MG63 (cell line): ENCODE measurements at regions not wholly inside any gene's neighbourhood (a gene's known extent, or its start where the extent isn't known, plus 50 kb on each side); places are given as distances from the start of the nearest gene placed in this dataset.
"Not testable (repeated sequence)": the region's sequence is repeated elsewhere in the genome, so short reads cannot be mapped to it uniquely, and the experiment has no call there.

ENCODE experiments used
- DNase-seq: peaks from one replicate; pipeline ENCODE4 v3.0.0-alpha.2; 2020
- H3K27me3 ChIP-seq: fragments of 250-450 bp; sonication (Bioruptor Pico); 2 replicates; pipeline ENCODE4 v1.5.1; 2020; ENCODE audit warnings: mild to moderate bottlenecking, moderate library complexity
- H3K36me3 ChIP-seq: fragments of 250-450 bp; sonication (Bioruptor Pico); 2 replicates; pipeline ENCODE4 v1.5.1; 2020; ENCODE audit warnings: mild to moderate bottlenecking, moderate library complexity
- H3K4me3 ChIP-seq: fragments of 250-450 bp; sonication (Bioruptor Pico); 2 replicates; pipeline ENCODE4 v1.5.1; 2020; ENCODE audit warnings: mild to moderate bottlenecking, moderate library complexity
- H3K9me3 ChIP-seq: fragments of 250-450 bp; sonication (Bioruptor Pico); 2 replicates; pipeline ENCODE4 v1.5.1; 2020; ENCODE audit warnings: mild to moderate bottlenecking, moderate library complexity

DNA sequence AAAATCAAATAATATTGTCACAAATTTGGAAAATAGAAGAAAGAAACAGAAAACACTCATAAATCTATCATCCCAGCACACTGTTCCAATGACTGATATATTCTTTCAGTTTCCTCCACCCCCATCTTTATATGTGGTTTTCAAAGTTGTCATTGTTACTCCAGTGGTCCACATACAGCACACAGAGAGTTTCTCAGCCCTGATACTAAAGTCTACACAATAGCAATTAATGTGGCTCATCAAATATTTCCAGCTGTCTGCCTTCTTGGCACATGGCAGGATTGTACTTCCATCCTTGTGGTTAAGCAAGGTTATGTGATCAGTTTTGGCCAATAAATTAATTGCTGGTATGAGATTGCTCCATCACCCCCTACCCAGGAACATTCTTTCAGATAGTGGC, 221.7 kb downstream of the PDCD6IP start:
- H3K4me3 ChIP-seq: no peak overlapping the region
- H3K36me3 ChIP-seq: no peaks in the 10 kb centered on the region
- DNase-seq: no peak
- no peaks in the 10 kb centered on the region for H3K27me3 ChIP-seq
- no peaks in the 10 kb centered on the region for H3K9me3 ChIP-seq

DNA sequence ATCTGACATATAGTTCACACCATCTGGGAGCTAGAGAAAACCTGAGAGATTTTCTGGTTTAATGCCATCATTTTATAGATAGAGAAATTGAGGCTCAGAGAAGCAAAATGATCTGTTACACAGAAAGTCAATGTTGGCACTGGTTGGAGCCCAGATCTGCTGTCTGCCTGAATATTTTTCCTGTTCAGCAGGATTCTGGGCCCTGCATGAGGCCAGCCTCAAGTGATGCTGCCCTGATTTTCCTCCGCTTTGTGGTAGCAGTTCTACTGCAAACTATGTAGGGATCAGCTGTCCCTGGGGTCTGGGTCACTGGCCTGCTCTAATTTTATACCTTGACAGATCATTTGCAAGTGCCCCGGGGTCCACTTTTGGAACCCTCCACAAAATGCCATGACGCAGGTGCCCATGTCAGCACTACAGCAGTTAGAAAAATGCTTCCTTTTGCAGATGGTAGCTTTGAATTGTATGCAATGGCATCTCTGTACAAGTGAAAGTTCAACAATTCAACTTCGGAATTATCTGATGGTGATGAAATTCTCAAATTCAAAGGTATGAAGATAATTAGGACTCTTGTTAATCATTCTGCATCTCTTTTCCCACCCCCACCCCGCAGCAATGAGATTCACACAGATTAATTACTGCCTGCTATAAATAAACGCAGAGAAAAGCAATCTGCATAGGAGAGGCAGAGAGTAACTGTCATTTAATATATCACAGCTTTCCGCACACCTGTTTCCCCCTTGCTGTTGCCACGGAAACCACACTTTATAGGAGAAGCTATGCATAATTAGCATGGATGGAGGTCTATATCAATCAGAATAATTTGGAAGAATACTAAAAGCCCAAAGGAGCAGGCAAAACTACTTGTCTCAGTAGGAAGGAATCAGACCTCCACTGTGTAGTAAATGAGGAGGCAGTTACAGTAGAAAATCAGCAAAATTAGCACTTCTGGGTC, 222.6 kb downstream of the PDCD6IP start:
- no peaks in the 10 kb centered on the region for H3K9me3 ChIP-seq
- H3K27me3 ChIP-seq: no peaks in the 10 kb centered on the region
- no peak for DNase-seq
- no peaks in the 10 kb centered on the region for H3K36me3 ChIP-seq
- H3K4me3 ChIP-seq: no peak overlapping the region

DNA sequence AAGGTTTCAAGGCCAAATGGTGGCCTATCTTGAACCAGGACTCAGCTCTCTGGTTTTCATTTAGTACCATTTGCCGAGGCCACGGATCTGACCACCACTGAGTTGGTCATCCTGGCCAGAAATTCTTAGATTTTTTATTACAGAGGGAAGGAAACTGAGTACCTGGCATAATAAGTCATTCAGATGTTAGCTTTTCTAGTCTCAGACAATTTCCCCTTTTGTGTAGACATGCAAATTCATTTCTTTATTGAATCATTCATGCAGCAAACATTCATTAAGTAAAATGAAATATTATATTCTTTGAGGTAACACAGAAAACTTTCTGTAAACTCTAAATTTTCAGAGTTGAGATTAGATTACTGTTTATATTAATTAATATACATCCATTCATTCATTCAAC, 223.7 kb downstream of the PDCD6IP start:
- Histone ChIP-seq H3K36me3 (no peaks in the 10 kb centered on the region), H3K4me3 (no peak overlapping the region), H3K27me3 (no peaks in the 10 kb centered on the region), H3K9me3 (no peaks in the 10 kb centered on the region)
- DNase-seq: no peak

DNA sequence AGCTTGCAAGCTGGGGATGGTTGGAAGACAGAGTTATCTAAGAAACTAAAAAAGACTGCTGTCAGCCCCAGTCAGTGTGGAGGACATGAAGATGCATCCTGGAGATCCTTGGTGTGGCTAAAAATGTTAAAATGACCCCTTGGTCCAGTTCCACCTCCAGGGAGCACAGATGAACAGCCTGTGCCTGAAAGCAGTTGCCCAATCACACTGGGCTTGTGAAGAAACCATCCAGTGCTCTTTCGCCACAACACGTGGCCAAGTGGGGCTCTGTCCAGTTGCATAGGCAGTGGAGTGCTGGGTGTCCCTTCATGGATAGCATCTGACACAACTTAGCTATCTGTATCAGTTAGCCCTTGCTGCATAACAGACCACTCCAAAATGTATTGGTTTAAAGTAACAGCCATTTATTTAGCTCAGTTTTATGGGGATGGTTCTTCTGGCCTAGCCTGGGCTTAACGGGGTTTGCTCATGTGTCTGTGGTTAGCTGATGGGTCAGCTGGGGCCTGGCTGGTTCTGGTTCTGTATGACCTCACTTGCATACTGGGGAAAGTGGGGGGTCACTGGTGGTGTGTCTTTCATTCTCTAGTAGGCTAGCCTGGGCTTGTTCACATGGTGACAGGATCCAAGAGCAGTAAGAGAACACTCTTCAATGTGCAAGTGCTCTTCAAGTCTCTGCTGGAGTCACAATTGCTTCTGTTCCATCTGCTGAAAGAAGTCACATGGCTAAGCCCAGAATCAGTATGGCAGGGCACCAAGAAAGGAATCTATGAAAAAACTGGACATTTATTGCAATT, 226.2 kb downstream of the PDCD6IP start:
- no peak for DNase-seq
- no peaks in the 10 kb centered on the region for H3K36me3 ChIP-seq
- no peaks in the 10 kb centered on the region for H3K27me3 ChIP-seq
- H3K4me3 ChIP-seq: no peak overlapping the region
- no peaks in the 10 kb centered on the region for H3K9me3 ChIP-seq

DNA sequence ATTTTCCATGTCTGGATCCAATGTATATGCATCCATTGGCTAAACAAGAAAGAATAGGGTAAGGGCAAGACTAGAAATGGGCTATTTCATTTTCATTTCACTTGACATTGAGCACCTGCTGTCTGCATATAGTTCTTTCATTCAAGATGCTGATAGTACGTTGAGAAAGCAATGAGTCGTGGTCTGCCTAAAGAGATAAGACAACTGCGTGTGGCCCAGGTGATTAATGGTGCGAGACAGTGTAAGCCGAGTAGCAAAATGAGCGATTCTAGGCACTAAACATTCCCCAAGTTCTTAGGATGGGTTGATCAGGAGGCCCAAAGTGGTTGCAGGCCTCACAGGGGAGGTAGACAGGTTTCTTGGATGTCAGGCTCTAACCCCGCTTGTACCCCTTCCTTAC, 235.4 kb downstream of the PDCD6IP start:
- Histone ChIP-seq H3K9me3 (no peaks in the 10 kb centered on the region), H3K36me3 (no peaks in the 10 kb centered on the region)

DNA sequence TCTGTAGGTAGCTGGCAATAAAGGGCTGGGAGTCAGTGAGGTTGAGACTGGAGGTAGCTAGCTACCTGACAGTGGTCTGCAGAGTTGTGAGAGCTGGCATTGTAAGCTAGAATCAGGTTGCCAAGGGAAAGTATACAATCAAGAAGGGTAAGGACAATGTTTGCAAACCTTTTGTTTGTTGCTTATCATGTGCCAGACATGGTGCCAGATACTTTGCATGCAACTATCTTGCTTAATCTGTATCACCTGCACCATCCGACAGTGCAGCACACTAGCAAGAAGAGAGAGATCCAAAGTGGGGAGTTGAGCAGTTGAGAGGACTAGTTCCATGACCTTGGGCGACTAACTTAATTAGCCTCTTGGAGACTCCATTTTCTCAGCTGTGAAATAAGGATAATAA, 236.4 kb downstream of the PDCD6IP start:
- DNase-seq: no peak
- no peaks in the 10 kb centered on the region for H3K9me3 ChIP-seq
- no peak overlapping the region for H3K4me3 ChIP-seq
- H3K27me3 ChIP-seq: no peaks in the 10 kb centered on the region
- H3K36me3 ChIP-seq: no peaks in the 10 kb centered on the region

More for the DNA sequence above, 235.4 kb downstream of the PDCD6IP start:
- DNase-seq: no peak
- Histone ChIP-seq H3K27me3 (no peaks in the 10 kb centered on the region), H3K4me3 (no peak overlapping the region)

DNA sequence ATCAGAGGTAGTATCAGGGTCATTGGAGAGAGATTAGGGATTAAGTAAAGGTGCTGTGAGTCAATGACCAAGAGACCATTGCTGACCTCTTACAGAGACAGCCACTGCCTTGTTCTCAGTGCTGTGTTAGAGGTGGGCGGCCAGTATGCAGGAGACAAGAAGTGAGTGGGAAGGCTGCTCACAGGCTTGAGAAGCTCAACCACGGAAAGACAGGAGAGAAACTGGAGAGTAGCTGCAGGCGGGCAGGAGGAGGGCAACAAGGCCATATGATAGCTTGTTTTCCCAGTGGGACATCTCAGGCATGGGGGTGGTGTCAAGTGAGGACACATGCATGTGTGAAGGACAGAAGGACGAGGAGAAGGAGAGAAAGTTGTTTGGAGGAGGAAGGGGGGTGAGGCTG, 237.3 kb downstream of the PDCD6IP start:
- H3K27me3 ChIP-seq: no peaks in the 10 kb centered on the region
- no peak for DNase-seq
- H3K4me3 ChIP-seq: no peak overlapping the region
- H3K9me3 ChIP-seq: no peaks in the 10 kb centered on the region
- no peaks in the 10 kb centered on the region for H3K36me3 ChIP-seq

DNA sequence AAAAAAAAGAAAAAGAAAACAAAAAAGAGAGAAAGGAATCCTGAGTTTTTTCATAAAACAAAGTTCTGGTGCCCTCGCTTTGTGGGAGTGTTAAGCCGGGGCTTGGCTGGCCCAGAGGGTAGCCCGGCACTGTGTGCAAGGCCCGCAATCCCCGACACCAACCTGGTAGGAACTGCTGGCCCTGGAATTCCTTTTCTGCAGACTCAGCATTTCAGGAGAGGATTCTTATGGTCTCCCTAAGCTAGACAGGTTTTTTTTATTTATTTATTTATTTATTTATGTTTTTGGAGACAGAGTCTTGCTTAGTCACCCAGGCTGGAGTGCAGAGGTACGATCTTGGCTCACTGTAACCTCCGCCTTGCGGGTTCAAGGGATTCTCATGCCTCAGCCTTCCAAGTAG, 238.8 kb downstream of the PDCD6IP start:
- H3K4me3 ChIP-seq: no peak overlapping the region
- H3K27me3 ChIP-seq: no peaks in the 10 kb centered on the region
- H3K36me3 ChIP-seq: no peaks in the 10 kb centered on the region
- no peak for DNase-seq
- H3K9me3 ChIP-seq: no peaks in the 10 kb centered on the region

DNA sequence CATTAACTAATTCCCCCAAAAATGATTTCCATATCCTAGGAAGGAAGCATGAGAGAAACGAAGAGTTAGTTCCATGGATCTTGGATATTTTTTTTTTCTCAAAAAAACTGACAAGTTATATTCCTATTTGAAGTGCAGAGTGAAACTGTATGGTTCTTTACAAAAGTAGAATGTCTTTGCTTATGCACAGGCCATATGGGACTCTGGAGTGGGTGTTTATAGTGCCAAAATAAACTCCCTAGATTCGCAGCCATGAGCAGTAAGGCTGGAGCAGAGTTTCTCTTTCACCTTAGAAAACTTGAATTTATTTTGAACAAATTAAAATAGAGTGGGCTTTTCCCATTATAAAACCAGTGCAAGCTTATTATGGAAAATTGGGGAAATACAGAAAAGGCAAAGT, 239.7 kb downstream of the PDCD6IP start:
- no peaks in the 10 kb centered on the region for H3K27me3 ChIP-seq
- no peaks in the 10 kb centered on the region for H3K9me3 ChIP-seq
- DNase-seq: no peak
- H3K4me3 ChIP-seq: no peak overlapping the region
- H3K36me3 ChIP-seq: no peaks in the 10 kb centered on the region

DNA sequence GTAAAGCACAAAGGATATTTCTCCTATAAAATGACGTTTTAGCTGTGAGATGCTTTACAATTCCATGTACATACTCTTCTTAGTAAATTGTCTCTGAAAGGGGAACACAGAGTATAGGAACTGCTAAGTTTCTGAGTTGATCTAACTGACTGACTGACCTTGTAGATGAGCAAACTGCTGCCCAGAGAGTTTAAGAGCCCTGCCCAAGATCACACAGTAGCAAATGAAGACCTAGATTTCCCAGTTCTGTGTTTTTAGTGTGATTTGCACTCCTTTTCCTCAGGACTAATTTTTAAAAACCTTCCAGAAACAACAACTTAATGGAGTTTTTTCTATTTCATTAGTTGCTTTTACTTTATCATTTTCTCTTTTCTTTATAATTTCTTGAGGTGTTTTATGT, 247.7 kb downstream of the PDCD6IP start:
- Histone ChIP-seq H3K27me3 (no peaks in the 10 kb centered on the region), H3K4me3 (no peak overlapping the region), H3K36me3 (no peaks in the 10 kb centered on the region), H3K9me3 (no peaks in the 10 kb centered on the region)
- no peak for DNase-seq

DNA sequence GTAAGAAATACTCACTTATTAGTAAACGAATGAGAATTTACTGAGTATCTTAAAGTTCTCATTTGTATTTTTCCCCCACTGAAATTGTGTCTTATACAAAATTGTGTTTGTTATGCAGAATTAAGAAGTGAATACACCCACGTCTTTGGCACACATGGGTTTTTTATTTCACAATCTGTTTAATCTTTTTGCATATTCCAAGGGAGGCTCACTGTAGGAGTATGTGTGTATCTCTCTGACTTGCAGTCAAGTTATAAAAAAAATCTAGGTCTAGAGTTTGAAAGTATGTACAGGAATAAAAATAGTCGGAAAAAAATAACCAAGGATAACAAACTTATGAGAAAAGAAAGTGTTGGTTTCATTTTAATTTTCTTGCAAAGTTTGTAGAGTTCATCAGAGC, 255.2 kb downstream of the PDCD6IP start:
- no peak for DNase-seq
- Histone ChIP-seq H3K36me3 (no peaks in the 10 kb centered on the region), H3K4me3 (no peak overlapping the region), H3K27me3 (no peaks in the 10 kb centered on the region), H3K9me3 (no peaks in the 10 kb centered on the region)

DNA sequence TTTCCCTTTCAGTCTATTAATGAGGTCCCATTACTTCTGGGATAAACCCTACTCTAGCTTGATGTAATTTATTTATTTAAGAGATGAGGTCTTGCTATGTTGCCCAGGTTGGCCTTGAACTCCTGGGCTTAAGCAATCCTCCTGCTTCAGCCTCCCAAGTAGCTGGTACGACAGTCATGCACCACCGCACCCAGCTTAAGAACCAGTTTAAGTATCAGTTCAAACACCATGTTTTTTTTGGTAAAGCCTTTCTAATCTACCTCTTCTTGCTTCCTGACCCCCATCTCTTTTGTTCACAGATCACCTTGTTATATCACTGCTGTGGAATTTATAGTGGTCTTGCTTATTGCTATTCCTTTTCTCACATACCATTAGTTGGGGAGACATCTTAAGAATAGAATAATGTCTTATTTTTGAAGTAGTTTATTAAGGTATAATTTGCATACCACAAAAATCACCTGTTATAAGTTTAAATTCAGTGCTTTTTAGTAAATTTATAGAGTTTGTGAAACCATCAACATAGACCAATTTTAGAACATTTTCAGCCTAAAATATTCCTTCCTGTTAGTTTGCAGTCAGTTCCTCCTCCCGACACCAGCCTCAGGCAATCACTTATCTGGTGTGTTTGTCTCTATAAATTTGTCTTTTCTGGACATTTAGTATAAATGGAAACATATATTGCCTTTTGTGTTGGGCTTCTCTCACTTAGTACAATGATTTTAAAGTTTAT, 257.9 kb downstream of the PDCD6IP start:
- Histone ChIP-seq H3K4me3 (no peak overlapping the region), H3K36me3 (no peaks in the 10 kb centered on the region), H3K27me3 (no peaks in the 10 kb centered on the region), H3K9me3 (no peaks in the 10 kb centered on the region)
- no peak for DNase-seq

DNA sequence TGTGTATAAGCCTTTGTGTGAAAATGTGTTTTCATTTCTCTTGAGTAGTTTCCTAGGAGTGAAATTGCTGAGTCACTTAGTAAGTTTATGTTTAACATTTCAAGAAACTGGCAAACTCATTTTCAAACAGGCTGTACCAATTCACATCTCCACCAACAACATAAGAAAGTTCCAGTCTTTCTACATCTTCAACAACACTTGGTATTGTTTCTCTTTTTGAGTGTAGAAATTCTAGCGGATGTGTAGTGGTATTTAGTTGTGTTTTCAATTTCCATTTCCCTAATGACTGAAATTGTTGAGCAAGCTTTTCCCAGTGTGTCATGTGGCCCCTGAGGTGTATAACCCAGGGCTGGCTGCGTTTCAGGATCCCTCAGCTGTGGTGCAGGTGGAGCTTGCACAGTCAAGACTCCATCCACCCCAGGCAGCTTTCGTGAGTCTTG, 258.5 kb downstream of the PDCD6IP start:
- Histone ChIP-seq H3K27me3 (no peaks in the 10 kb centered on the region), H3K9me3 (no peaks in the 10 kb centered on the region), H3K4me3 (no peak overlapping the region), H3K36me3 (no peaks in the 10 kb centered on the region)
- no peak for DNase-seq

DNA sequence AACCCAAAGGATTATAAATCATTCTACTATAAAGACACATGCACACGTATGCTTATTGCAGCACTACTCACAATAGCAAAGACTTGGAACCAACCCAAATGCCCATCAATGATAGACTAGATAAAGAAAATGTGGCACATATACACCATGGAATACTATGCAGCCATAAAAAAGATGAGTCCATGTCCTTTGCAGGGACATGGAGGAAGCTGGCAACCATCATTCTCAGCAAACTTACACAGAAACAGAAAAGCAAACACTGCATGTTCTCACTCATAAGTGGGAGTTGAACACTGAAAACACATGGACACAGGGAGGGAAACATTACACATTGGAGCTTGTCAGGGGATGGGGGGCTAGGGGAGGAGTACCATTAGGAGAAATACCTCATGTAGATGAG, 262.6 kb downstream of the PDCD6IP start:
- not testable (repeated sequence) for DNase-seq

DNA sequence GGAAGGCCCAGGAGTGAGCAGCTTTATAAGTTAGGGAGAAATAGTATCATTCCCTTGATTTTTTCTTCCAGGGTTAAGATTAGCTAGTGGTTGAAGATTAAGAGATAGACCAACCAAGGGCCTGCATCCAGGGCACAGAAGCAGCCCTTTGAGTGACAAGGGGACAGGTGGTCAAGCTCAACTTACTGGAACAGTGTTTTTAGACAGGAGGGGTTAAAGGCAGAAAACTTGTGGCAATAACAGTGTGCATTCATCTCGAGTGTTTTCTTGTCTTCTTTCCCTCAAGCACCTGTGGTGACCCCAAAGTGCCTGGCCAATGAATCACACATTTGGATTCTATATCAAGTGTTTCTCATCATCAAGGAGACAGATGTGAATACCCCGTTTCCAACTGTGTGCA, 267.5 kb downstream of the PDCD6IP start:
- H3K27me3 ChIP-seq: no peaks in the 10 kb centered on the region
- DNase-seq: no peak
- H3K36me3 ChIP-seq: no peaks in the 10 kb centered on the region
- no peak overlapping the region for H3K4me3 ChIP-seq
- no peaks in the 10 kb centered on the region for H3K9me3 ChIP-seq

More for the DNA sequence above, 262.6 kb downstream of the PDCD6IP start:
- not testable (repeated sequence) for H3K36me3 ChIP-seq, H3K4me3 ChIP-seq, H3K9me3 ChIP-seq, H3K27me3 ChIP-seq

DNA sequence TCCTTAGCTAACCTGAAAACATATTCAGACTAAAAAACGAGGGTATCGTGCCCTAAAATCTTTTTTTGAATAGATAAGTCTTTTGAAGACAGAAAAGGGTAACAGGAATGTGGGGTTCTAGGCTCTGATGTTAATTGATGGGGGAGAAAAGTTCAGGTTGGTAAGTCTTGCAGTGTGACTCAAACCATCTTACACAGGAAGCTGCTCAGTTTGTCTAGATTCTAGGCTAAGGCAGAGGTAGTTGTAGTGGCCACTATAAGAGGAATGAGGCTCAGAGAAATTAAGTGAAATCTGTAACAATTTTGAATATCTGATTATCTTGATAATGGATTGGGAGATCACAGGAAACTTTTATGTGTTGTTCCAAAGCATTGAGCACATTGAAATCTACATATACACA, 267.9 kb downstream of the PDCD6IP start:
- H3K9me3 ChIP-seq: no peaks in the 10 kb centered on the region
- no peak overlapping the region for H3K4me3 ChIP-seq
- H3K36me3 ChIP-seq: no peaks in the 10 kb centered on the region
- DNase-seq: no peak
- H3K27me3 ChIP-seq: no peaks in the 10 kb centered on the region

DNA sequence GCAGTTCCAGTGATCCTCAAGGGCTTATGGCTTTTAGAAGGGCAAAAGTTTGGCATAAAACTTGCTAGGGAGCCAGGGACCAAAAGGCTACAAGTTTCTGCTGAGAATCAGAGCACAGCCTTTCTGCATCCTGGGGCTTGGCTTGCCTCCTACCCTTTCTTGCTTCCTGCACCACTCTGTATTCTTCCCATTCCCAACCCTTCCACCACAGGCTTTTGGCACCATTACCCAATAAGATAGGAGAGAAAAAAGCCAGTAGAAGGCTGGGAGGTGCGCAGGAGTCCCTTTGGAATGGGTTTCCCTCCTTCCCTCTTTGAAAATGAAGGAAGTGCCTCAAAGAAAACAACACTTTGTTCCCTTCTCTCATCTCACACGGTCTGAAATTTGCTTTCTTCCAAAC, 268.6 kb downstream of the PDCD6IP start:
- Histone ChIP-seq H3K36me3 (no peaks in the 10 kb centered on the region), H3K4me3 (no peak overlapping the region), H3K9me3 (no peaks in the 10 kb centered on the region), H3K27me3 (no peaks in the 10 kb centered on the region)
- no peak for DNase-seq
